NCI-H345 (cell line): ENCODE measurements at regions not wholly inside any gene's neighbourhood (a gene's known extent, or its start where the extent isn't known, plus 50 kb on each side); places are given as distances from the start of the nearest gene placed in this dataset.
"Not testable (repeated sequence)": the region's sequence is repeated elsewhere in the genome, so short reads cannot be mapped to it uniquely, and the experiment has no call there.

Experiments
- DNase-seq: peaks from one replicate; lab custom pipeline; 2025; lab: John Stamatoyannopoulos, UW

DNA sequence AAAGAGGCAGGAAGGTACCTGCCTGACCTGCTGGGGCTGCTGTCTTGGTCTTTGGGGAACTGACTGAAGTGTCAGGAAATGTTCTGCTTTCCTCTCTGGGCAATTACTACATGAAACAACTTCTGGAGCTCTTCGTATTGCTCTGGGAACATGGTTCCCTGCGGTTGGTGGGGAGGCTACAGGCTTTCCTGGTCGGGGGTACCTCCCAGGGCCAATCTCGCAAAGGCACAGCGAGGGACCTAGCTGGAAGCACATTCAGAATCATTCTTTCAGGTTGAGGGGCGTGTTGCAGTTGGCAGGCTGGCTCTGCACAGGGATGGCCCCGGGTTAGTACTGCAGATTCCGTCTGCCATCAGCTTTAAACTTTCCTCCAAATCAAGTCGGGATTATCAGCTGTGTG is 88.9 kb upstream of the RANBP3L start:
- no peak for DNase-seq

- DNase-seq = no peak
Observed at GRCh38 chr5:36392186-36392585, 90.5 kb upstream of the RANBP3L start.

- no peak for DNase-seq
Observed at GRCh38 chr5:36392818-36393217, 91.1 kb upstream of the RANBP3L start.

GRCh38 chr5:36393656-36394428 is 92.1 kb upstream of the RANBP3L start:
- no peak for DNase-seq

DNA sequence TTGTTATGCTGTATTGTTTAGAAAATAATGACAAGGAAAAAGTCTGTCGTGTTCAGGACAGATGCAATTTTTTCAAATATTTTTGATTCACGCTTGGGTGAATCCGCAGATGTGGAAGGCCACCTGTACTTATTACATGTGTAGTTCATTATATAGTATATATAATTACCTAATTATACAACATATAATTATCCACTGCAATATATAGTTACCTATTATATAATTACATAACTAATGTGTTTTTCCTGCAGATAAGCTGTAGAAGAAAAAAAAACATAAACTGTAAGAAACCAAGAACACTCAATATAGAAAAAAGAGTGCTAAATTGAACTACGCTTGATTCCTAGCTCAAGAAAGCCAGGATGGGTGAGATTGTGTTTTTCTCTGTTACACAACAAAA is 93.6 kb upstream of the RANBP3L start:
- no peak for DNase-seq

DNA sequence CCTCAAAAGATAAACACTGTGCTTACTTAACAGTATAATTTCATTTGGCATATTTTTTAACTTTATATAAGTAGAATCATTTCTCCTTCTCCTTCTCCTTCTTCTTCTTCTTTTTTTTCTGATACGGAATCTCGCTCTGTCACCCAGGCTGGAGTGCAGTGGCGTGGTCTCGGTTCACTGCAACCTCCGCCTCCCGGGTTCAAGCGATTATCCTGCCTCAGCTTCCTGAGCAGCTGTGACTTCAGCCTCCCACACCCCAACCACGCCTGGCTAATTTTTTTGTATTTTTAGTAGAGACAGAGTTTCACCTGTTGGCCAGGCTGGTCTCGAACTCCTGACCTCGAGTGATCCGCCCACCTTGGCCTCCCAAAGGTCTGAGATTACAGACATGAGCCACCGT is 94.2 kb upstream of the RANBP3L start:
- DNase-seq = not testable (repeated sequence)

DNA sequence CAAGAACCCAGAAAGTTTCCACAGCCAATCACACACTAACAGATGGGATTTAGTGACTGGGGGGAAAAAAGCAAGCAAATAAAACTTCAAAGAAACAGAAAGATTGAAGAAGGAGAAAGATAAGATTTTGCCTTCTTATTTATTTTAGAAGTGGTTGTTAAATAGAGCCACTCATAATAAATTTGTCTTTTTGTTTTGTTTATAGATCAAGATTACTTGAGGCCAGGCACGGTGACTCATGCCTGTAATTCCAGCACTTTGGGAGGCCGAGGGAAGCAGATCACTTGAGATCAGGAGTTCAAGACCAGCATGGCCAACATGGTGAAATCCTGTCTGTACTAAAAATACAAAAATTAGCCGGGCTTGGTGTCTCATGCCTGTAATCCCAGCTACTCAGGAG is 94.9 kb upstream of the RANBP3L start:
- no peak for DNase-seq

DNA sequence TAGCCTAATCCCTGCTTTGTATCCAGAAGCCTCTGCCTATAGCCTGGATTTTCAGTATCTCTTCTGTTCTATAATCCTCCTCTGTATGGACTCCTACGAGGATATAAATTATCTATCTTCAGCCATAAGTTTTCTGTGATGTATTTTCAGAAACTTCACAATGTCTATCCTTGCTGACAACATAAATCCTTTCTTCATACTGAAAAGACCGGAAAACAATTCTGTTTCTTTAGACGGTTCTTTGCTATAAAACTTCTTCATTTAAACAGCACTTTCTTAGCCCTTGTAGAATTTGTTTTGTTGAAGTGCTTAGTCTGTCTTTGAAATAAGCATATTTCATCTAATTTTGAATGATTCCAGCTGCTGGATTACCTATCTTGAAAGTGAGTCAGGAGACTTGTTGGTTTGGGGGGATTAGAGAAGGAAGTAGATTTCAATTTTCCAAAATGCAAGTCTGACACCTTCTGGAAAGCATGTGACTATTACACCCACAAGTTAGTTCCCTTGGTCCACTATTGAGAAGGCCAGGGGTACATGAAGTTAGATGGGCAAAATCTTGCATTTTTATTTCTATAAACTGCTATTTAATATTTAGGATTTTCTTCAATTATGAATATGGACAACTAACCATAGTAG is 96.3 kb upstream of the RANBP3L start:
- DNase-seq = no peak

DNA sequence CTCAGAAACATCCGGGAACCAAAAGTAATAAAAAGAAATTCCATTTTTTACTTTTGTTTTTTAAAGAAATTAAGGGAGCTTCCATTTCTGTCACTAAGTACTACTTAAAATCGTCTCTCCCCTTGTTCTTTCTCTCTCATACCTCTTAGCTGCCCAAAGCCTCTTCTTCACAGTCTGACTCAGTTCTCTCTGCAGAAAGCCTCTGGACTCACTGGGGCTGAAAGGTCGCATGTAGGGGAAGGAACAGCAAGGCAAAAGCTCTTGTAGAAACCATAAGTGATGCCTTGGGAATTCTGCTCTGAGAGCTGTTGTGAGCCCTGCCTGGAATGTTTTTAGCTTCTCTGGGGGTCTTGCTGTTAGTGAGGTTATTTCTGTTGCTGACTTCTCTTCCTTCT is 100.8 kb upstream of the RANBP3L start:
- no peak for DNase-seq

DNA sequence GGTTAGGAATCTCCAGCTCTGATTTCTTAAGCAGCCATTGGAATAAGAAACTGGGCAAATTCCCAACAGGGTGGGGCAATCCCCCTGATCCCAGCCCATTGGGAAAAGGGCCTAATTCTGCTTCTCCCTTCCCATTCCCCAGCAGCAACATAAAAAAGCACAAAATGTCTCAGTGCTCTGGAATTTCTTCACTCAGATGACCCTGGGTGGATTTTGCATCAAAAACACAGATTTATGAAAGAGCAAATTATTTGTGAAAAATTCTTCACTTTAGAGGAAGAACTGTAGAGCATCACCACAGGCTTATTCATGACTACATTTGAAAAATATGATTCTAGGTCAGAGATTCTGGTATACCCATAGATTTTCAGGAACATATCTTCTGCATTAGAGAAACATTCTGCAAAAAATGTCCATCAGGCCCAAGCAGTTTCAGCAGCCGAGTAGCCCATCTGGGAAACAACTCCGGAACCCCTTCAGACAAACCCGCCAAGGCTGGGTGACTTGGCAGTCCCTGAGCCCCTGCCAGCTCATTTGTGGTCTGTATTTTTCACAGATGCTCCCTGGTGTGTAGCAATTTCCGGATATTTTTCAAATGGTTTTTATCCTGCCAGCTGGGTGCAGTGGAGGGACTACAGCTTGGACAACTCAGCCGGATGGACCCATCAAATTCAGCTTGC is 102.1 kb upstream of the RANBP3L start:
- DNase-seq = no peak

DNA sequence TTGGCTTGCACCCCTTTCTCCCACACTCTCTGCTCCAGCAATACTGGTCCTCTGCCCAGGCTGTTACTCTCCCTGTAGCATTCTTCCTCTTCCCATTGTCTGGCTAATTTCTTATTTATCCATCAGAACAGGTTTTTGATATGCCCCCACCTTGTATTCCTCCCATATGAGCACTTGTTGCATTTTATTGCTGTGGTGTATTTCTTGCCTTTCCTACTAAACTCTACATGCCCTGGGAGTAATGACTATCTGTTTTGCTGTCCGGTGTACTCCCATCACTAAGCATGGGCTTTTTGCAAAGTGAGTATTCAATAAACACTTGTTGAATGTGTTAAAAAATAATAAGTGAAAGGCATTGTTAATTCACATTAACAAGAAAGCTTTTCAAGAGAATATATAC is 104.3 kb upstream of the RANBP3L start:
- DNase-seq = no peak

- DNase-seq = no peak
Observed at GRCh38 chr5:36407396-36407795, 105.7 kb upstream of the RANBP3L start.

- DNase-seq = not testable (repeated sequence)
Observed at GRCh38 chr5:36409711-36410110, 108.0 kb upstream of the RANBP3L start.

GRCh38 chr5:36410672-36411071 is 109.0 kb upstream of the RANBP3L start:
- DNase-seq = not testable (repeated sequence)

DNA sequence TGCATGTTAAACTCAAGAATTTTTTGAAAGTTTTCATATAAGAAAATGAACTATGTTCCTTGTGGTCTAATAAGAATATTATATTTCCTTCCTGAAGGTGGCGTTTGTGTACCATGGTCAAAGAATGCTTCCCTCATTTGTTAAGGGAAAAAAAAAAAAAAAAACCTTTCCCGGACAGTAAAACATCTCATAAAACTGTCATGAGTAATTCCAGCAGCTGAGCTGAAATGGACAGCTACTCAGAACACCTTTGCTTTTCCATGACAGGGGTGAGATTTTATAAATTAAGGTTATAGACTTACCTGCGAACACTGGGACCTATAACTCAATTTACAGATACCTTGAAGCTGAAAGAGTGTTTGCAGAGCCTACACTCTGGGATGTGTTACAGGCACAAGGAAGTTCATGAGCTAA is 113.2 kb upstream of the RANBP3L start:
- DNase-seq = peak; percentile 14

DNA sequence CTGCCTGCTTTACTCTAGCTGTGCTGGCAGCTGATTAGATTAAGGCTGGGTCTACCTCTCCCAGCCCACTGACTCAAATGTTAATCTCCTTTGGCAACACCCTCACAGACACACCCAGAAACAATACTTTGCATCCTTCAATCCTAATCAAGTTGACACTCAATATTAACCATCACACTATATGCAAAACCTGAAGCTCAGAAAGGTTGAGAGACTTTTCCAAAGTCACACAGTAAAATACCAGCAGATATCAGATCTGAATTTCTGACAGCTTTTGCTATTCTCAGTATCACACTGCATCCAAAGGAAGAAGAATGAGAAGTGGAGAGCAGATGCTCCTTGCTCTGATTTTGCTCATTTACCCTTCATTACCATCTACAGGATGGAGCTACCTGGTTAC is 114.9 kb upstream of the RANBP3L start:
- DNase-seq = no peak

- DNase-seq = no peak
Observed at GRCh38 chr5:36417221-36417620, 115.5 kb upstream of the RANBP3L start.

DNA sequence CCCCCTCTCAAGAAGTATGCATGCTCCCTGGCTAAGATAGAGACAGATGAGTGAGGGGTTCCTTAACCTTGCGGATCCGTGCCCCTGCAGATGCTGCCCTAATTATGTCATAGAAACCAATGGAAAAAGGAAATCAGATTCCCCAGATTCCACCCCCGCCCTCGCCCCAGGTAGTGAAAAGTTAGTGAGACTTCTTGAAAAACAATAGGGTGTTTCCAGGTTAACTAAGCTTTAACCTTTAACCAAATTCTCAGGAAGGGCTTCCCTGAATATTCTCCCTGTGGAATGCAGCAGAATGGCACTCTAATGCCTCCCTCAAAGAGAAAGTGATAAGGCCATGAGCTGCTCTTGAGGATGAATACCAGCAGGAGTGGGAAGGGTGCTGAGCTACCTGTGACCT is 116.0 kb upstream of the RANBP3L start:
- DNase-seq = no peak

DNA sequence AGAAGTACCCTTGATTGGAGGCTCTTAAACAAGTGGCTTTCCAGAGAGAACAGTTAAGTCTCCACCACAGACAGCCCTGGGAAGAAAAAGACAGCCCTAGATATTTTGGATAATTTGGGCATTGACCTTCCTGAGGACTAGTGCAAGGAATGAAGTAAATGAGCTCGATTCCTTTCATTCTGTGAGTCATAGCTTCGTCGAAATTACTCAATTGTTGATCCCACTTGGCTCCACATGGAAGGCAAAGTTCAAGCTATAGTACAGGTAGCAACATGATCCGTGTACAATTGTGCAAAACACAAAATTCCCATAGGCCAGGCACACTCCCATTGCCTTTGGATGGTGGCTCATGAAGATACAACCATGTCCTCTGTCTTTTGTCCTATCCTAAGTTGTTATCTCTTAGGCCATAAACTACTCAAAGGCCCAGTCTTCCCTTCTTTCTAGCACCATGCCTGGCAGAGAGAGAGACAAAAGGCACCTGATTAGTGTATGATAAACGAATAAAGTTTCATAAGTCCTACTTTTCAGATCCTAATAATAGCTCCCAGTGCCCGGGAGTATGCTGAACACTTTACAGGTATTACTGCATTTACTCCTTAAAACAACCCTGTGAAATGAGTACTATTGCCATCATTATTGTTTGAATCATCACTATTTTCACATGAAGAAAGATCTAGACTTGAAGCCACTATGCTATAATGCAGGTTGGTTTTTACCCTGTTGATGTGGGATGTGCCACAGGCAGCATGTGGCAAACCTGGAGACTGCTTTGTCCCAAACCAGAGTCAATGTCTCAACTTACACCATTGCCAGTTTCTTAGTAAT is 116.7 kb upstream of the RANBP3L start:
- no peak for DNase-seq

GRCh38 chr5:36421256-36421655 is 119.6 kb upstream of the RANBP3L start:
- no peak for DNase-seq

- no peak for DNase-seq
Observed at GRCh38 chr5:36422952-36423351, 121.2 kb upstream of the RANBP3L start.

GRCh38 chr5:36423578-36424307 is 122.0 kb upstream of the RANBP3L start:
- no peak for DNase-seq
